ENCODE measurements at regions not wholly inside any gene's neighbourhood (a gene's known extent, or its start where the extent isn't known, plus 50 kb on each side); places are given as distances from the start of the nearest gene placed in this dataset.
"Not testable (repeated sequence)": the region's sequence is repeated elsewhere in the genome, so short reads cannot be mapped to it uniquely, and the experiment has no call there.

DNA sequence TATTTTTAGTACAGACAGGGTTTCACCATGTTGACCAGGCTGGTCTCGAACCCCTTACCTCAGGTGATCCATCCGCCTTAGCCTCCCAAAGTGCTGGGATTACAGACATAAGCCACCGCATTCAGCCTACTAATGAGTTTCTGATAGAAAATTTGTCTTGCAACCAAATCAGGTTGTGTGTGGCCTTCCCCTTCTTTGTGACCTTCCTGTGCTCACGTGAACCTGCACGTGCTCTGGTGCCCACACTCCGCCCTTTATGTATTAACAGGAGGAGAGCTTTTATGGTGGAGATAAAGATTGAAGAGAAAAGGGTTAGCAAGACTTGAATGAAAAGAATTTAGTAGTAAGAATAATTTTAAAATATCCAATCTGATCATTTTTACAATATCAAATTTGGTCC is 343.5 kb upstream of the TMEM132C start:
- no peak for DNase-seq

DNA sequence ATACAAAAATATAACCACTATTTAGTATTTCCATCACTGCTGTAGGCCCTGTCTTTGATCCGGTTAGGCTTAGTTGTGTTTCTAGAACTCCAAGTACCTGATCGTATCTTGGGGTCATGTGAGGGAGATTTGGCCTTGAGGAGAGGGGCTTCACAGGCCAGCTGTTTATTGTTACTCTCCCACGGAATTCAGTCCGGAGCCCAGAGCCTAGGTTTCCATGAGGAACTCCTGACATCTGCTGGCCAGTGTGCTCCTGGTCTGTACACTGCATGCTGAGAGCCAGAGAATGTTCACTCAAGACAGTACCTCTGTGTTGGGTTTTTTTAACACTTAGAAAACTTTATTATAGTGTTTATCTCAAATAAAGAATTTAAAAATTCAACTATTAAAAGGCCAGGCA is 341.0 kb upstream of the TMEM132C start:
- DNase-seq, result no peak

DNA sequence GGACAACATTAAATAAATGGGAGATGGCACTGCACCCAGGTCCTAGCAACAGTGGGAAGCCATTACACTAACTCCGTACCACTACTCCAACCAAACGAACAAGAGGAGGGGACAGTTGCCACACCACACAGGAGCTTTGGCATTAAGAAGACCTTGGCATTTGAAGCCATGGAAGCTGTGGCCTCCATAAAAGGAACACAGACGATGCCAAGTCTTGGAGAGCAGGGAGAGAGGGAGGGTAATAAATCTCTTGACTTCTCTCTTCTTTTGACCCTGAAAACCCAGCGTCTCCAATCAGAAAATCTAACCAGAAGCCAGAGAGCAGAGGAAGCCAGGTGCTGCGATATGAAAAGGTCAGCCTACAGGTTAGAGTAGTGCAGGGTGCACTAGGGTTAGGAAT is 338.8 kb upstream of the TMEM132C start:
- DNase-seq, result no peak

DNA sequence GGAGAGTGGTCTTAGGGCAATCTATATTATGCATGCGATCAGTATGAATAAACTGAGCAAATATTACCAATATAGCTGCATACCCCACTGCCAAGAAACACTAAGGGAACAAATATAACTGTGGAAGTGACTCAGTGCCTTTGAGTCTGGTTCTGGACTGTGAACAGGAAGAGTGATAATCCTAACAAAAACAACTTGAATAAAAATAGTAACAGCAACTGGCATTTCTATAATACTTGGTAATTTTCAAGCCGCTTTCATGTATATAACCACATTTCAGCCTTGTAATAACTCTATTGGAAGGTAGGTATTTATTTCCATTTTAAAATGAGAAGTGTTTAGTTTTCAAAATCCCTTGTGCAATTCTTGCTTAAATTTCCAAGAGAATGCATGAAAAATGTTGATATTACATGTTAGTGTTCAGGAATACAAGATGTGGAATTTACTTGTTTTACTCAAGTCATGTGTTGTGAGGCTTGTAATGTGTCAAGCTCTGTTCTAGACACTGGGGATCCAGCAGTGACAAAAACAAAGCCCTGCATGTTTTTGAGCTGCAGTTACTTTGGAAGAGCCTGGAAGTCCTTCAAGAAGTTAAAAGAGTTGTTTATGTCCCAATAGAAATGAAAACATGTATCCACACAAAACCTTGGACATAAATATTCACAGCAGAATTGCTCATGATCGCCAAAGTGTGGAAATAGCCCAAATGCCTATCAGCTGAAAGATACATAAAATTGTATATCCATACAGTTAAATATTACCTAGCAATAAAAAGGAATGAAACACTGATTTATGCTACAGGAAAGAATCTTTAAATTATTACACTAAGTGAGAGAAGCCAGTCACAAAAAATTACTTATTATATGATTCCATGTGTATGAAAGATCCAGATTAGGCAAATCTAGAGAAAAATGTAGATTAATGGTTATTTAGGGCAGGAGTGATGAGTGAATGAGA is 338.1 kb upstream of the TMEM132C start:
- no peak for DNase-seq

DNA sequence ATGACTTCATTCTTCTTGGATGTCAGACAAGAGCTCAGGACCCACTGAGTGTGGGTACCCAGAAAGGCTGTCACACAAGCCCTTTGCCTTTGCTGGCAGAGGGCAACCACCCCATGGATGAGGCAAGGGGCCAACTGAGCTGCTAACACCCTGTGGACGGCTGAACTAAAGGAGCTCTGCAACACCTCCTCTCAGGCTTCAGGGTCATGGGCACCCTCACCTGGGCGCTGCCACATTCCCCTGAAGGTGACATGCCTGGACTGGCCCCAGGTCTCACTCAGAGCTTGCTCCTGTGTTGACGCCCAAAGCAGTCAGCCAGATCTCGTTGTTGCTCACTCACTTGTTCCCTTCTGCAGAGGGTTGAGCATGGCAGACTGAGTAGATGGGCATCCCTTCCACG is 336.8 kb upstream of the TMEM132C start:
- DNase-seq, result no peak

DNA sequence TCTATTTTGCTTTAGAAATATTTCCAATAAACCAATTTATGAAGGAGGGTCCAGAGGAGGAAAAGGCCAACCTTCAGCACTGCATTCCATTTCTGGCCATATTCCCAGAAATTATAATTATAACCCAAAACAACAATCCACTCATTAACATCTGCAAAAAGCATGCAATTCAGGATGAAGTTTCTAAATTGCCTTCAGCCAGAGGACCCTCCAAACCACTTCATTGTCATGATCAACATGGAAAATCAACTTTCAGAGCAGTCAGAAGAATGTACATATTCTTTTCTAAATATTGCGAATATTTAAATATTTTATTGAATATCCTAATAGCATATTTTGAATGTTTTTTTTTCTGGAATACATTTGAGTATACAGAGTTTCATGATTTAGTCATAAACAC is 332.6 kb upstream of the TMEM132C start:
- no peak for DNase-seq

DNA sequence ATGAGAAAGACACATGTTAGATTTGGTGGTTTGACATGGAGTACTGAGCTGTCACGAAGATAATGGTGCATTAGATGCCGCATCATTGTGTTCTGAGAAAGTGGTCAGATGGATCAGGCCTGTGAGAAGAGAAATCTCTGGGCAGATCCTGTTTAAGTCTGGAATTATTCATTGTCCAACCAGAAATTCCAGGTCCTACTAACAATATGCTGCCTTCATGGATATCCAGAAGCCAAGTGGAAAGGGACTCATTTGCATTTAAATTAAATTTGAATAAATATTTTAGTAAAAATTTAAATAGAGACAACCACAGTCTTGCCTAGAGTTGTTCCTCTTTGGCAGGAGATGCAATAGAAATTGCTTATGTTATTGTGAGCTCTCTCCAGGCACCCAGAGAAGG is 330.5 kb upstream of the TMEM132C start:
- DNase-seq, result no peak

DNA sequence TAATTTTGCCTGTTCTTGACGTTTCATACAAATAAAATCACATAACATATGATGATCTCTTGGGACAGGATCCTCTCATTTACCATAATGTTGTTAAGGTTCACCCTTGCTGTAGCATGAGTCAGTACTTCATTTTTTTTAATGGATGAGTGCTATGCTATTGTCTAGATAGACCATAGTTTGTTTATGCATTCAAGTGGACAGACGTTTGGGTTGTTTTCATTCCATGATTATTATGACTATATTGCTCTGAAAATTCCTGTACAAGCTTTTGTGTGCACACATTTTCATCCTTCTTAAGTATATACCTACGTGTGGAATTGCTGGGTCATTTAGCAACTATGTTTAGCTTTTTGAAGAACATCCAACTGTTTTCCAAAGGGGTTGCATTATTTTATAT is 325.6 kb upstream of the TMEM132C start:
- DNase-seq, result no peak

DNA sequence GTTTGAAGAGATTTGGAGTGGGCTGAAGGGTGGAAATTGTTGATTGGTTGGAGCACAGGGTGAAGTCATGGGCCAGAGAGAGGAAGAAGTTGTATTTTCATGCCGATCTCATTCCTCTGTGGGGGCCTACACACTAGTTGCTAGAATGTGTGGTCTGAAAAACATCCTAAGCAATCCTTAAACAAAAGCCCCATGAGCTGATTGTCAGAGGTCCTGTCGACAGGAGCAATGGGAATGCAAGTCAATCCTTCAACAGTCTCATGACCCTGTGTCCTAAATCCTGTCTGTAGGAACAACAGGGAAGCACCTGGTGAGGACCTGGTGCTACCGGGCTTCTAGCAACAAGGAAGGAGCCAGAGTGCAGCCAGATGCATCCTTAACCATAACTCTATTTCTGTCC is 324.0 kb upstream of the TMEM132C start:
- no peak for DNase-seq

DNA sequence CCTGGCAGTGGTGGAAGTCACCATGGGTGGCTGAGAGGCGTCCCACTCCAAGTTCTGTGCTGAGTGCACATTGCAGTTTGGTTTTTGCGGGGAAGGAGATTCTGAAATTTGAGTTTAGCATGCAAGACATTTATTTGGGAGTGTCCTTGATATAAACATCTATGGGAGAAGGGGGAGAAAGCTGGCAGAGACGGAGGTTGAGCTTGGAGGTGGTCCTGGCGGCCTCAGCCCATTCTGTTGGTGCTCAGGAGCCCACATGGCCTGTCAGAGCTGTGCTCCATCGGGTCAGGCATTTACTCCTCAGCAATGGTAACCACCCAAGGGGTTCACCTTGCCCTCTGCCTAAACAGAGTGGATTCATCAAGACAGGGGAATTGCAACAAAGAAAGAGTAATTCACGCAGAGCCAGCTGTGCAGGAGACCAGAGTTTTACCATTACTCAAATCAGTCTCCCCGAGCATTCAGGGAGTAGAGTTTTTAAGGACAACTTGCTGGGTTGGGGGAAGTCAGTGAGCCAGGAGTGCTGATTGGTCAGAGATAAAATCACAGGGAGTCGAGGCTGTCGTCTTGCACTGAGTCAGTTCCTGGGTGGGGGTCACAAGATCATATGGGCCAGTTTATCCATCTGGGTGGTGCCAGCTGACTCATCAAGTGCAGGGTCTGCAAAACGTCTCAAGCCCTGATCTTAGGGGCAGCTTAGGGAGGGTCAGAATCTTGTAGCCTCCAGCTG is 323.3 kb upstream of the TMEM132C start:
- no peak for DNase-seq

DNA sequence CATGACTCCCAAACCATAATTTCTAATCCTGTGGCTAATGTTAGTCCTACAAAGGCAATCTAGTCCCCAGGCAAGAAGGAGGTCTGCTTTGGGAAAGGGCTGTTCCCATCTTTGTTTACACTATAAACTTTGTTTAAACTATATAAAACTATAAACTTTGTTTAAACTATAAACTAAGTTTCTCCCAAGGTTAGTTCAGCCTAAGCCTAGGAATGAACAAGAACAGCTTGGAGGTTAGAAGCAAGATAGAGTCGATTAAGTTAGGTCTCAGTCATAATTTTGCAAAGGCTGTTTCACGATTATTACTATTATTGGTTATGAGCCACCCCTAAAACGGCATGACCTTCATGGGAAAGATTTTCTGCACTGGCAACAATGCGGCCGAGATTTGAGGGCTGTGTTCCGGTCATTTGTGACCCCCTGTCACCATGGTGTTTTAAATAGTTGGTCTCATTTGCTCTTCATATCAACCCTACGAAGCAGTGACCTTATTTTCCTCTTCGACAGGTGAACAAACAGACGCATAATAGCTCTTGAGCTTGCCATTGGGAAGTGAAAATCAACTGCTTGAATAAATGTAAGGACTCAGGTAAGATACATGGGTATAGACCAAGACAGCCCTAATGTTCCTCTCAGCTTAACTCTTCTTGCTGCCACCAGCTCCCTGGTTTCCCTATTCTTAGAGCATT is 322.6 kb upstream of the TMEM132C start:
- DNase-seq, result no peak

DNA sequence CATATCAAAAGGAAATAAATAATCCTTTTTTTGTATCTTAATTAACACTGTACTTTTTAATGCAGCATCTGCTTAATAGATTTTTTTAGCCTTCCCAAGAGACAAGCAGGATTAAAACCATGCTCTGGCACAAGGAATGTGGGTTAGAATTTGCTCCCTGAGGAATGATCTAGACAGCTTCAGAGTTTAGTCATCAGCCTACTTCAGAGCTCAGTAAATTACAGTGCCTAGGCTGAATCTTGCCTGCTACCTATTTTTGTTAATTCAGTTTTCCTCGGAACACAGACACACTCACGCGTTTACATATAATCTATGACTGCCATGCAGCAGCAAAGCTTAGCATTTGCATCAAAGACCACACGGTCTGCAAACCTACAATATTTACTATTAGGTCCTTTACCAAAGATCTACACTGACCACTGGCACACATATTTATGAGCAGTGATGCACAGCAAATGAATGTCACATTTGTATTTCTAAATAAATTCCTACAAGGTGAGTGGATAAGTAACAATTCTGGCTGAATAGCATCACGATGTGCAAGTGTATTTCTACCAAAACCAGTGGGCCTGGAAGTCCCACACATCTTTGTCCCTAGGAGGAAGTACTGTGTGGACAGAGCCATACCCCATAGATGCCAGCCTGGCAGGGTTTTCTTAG is 309.8 kb upstream of the TMEM132C start:
- DNase-seq, result no peak

DNA sequence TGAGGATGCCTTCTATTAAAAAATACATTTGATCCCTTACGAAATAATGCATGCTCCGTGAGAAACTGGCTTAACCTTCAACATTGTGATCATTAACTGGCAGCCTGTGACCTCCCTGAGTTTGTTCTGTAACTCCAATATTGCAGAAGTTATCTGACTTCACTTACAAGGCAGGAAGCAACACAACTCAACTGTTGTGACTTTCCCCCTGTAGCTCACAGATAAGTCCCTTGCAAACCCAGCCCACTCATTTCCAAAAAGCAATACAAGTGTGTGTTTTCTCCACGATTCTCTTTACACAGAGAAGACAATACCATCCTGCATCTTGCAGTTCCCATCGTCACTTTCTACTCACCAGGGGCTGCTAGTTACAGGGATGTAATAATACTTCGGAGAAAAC is 304.7 kb upstream of the TMEM132C start:
- DNase-seq, result no peak

DNA sequence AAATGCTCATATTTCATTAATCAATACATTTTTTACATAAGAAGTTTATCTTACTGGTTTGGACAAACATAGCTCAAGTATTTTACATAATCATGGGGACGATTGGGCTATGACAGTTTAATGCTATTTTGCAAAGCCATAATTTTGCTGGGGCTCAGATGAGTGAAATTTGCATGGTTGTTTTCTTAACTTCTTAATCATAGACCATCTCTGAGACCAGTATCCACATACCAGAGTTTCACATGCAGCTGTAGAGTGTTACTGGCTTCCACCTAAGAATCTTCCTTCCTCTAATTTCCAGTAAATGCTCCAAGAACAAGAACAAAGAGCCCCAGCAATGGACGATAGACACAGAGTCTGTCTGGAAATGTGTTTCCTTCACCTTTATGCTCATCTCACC is 303.0 kb upstream of the TMEM132C start:
- no peak for DNase-seq

DNA sequence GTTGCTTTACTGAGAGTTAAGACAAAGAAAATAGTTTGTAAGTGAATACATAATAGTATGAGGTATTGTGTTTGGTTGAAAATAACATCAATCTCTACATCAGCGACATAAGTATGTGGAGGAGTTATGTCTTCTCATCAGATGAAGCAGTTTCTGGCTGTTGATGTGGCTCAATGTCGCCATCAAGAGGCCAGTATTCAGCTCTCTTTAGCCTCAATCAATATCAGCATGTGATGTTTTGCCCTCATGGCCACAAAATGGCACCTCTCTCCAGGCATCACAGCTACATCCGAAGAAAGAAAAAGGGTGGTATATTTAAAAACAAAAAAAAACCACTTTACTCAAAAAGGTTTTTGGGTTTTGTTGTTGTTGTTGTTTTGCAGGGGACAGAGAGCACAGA is 302.3 kb upstream of the TMEM132C start:
- no peak for DNase-seq

DNA sequence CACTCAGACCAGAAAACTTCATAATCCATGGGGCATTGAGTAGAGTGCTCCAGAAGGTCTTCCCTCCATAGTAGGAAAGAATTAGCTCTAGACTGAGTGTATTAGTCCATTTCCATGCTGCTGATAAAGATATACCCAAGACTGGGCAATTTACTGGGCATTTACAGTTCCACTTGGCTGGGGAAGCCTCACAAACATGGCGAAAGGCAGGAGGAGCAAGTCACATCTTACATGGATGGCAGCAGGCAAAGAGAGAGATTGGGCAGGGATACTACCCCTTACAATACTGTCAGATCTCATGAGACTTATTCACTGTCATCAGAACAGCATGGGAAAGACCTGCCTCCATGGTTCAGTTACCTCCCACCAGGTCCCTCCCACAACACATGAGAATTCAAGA is 300.6 kb upstream of the TMEM132C start:
- DNase-seq, result no peak

DNA sequence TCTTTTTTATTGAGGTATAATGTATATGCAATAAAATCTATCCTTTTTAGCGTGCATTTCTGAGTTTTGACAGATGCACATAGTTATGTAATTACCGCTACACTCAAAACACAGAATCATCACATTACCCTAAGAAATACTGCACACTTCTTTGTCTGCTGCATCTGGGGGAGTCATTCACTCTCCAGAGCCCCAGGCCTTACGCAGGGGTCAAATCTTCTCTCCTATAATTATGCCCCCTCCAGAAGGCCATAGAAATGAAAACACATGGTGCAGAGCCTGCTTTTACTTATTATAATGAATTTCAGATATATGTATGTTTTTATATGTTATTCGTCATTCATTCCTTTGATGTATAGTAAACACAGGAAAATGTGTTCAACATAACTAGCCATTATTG is 296.5 kb upstream of the TMEM132C start:
- no peak for DNase-seq

DNA sequence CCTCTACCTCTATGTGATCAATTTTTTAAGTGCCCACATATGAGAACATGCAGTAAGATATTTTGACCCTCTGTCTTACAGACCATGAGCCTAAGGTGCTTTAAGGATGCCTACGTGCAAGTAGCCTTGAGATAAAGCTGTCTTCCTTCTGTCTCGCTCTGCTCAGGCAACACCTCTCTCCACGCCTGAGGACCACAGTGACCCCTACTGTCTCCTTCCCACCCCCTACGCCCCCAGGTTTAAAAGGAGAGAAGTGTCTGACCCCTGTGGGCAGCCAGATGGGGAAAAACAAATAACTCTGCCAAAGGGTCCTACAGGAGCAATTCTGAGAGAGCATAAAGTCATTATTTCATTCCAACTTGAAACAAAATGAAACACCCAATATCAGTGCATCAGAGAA is 286.4 kb upstream of the TMEM132C start:
- DNase-seq, result no peak

DNA sequence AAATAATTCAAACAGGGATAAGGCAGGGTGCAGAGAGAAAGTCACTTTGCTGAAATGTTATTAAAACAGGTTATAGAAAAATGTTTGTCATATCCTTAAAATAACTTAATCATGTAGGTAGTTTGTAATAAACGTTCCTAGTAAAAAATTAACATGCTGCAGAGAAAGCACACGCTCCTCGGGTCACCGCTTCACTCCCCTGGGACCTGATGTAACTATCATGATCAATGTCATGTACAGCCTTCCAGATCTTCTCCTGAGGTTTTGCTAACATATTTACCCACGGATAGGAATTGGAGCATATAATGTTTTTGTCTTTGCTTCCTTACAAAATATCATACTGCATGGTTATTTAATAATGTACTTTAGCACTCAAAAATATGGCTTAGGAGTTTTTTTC is 285.1 kb upstream of the TMEM132C start:
- no peak for DNase-seq

DNA sequence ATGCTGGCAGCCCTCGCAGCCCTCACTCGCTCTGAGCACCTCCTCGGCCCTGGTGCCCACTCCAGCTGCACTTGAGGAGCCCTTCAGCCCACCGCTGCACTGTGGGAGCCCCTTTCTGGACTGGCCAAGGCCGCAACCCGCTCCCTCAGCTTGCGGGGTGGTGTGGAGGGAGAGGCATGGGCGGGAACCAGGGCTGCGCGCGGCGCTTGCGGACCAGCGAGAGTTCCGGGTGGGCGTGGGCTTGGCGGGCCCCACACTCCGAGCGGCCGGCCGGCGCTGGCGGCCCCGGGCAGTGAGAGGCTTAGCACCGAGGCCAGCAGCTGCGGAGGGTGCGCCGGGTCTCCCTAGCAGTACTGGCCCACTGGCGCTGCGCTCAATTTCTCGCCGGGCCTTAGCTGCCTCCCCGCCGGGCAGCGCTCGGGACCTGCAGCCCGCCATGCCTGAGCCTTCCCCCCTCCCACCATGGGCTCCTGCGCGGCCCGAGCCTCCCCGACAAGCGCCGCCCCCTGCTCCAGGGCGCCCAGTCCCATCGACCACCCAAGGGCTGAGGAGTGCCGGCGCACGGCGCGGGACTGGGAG is 283.7 kb upstream of the TMEM132C start:
- not testable (repeated sequence) for DNase-seq

DNA sequence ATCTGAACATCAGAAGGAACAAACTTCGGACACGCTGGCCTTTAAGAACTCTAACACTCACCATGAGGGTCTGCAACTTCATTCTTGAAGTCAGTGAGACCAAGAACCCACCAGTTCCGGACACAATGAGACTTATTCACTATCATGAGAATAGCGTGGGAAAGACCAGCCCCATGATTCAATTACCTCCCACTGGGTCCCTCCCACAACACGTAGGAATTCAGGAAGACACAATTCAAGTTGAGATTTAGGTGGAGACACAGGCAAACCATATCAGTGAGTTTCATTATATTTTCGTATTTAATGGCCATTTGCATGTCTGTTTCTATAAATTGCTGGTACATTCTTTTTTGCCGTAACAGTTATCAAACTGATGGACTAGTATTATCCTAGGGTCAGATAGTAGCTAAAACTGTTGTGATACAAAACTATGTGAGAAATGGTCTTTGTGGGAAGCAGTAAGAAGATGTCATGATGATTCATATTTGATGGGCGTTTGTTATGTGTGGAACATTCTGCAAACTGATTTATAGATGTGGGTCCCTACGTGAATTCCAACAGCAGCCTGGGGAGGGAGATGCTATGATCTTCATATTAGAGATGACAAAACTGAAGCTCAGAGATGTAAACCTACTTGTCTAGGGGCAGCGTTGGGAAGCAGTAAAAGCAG is 282.4 kb upstream of the TMEM132C start:
- DNase-seq, result no peak

DNA sequence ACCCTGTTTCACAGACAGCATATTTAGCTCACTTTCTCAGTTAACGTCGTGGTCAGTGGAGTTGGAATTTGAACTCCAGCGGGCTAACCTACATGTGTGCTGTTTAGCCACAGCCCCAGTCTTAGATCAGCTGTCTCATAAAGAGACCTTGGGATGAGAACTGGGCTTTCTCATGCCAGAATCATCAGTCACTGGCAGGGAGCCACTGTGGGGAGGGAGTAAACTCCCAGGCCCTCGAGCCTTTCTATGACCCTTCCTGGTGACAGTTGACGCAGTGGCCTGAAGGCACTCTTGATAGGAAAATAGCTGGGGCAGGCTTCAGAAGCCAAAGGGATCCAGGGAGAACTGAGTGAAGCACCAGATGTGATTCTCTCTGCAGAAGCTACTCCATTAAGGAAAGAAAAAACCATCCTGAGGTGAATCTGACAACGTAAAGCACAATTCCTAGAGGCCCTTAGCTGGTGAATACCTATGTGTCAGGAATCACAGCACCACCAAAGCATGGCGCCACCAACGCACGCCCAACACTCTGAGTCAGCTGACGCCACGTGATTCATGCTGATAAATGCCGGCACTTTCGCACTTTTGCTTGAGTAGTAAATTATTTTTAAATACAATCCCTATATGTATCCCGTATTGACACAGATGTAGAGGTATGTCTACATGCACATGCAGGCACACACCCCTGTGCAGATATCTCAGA is 279.6 kb upstream of the TMEM132C start:
- no peak for DNase-seq

All from CD4-positive, alpha-beta T cell treated with Interleukin-4 for 4 hours (primary cell).